ENCODE measurements at regions not wholly inside any gene's neighbourhood (a gene's known extent, or its start where the extent isn't known, plus 50 kb on each side); places are given as distances from the start of the nearest gene placed in this dataset.
"Not testable (repeated sequence)": the region's sequence is repeated elsewhere in the genome, so short reads cannot be mapped to it uniquely, and the experiment has no call there.

GRCh38 chr12:18008642-18009041, 81.4 kb downstream of the RERGL start:
- DNase-seq (ENCODE audit: low spot score): no peak

GRCh38 chr12:17999174-17999801, 90.7 kb downstream of the RERGL start:
- DNase-seq (ENCODE audit: low spot score): no peak

GRCh38 chr12:17992002-17992656, 97.9 kb downstream of the RERGL start:
- DNase-seq (ENCODE audit: low spot score): peak; percentile 53

GRCh38 chr12:17982556-17982955, 107.4 kb downstream of the RERGL start:
- DNase-seq (ENCODE audit: low spot score): no peak

- no peak for DNase-seq (ENCODE audit: low spot score)
Observed at GRCh38 chr12:17976202-17976601, 113.8 kb downstream of the RERGL start.

- no peak for DNase-seq (ENCODE audit: low spot score)
Observed at GRCh38 chr12:17975763-17976162, 114.2 kb downstream of the RERGL start.

GRCh38 chr12:17975239-17975638, 114.8 kb downstream of the RERGL start:
- DNase-seq (ENCODE audit: low spot score): no peak

GRCh38 chr12:17971850-17972249, 118.1 kb downstream of the RERGL start:
- DNase-seq (ENCODE audit: low spot score): no peak

- DNase-seq (ENCODE audit: low spot score): no peak
Observed at GRCh38 chr12:17954788-17955187, 135.2 kb downstream of the RERGL start.

- DNase-seq (ENCODE audit: low spot score): no peak
Observed at GRCh38 chr12:17950898-17951297, 139.1 kb downstream of the RERGL start.

GRCh38 chr12:17949558-17950141, 140.3 kb downstream of the RERGL start:
- no peak for DNase-seq (ENCODE audit: low spot score)

GRCh38 chr12:17928708-17929366, 161.2 kb downstream of the RERGL start:
- DNase-seq (ENCODE audit: low spot score): peak; percentile 29

GRCh38 chr12:17918013-17918412, 172.0 kb downstream of the RERGL start:
- no peak for DNase-seq (ENCODE audit: low spot score)

- no peak for DNase-seq (ENCODE audit: low spot score)
Observed at GRCh38 chr12:17884581-17884980, 205.4 kb downstream of the RERGL start.

- DNase-seq (ENCODE audit: low spot score): no peak
Observed at GRCh38 chr12:17878714-17879113, 211.3 kb downstream of the RERGL start.

GRCh38 chr12:17875230-17875629, 214.8 kb downstream of the RERGL start:
- DNase-seq (ENCODE audit: low spot score): no peak

- DNase-seq (ENCODE audit: low spot score): no peak
Observed at GRCh38 chr12:17866802-17867201, 223.2 kb downstream of the RERGL start.

GRCh38 chr12:17855548-17855947, 234.4 kb downstream of the RERGL start:
- not testable (repeated sequence) for DNase-seq (ENCODE audit: low spot score)

- DNase-seq (ENCODE audit: low spot score): no peak
Observed at GRCh38 chr12:17853054-17853453, 236.9 kb downstream of the RERGL start.

GRCh38 chr12:17841496-17841895, 248.5 kb downstream of the RERGL start:
- DNase-seq (ENCODE audit: low spot score): no peak

- DNase-seq (ENCODE audit: low spot score): no peak
Observed at GRCh38 chr12:17829813-17830212, 260.2 kb downstream of the RERGL start.

GRCh38 chr12:17818931-17819330, 271.1 kb downstream of the RERGL start:
- no peak for DNase-seq (ENCODE audit: low spot score)

GRCh38 chr12:17810399-17810798, 279.6 kb downstream of the RERGL start:
- DNase-seq (ENCODE audit: low spot score): no peak
